ENCODE measurements at regions not wholly inside any gene's neighbourhood (a gene's known extent, or its start where the extent isn't known, plus 50 kb on each side); places are given as distances from the start of the nearest gene placed in this dataset.

DNA sequence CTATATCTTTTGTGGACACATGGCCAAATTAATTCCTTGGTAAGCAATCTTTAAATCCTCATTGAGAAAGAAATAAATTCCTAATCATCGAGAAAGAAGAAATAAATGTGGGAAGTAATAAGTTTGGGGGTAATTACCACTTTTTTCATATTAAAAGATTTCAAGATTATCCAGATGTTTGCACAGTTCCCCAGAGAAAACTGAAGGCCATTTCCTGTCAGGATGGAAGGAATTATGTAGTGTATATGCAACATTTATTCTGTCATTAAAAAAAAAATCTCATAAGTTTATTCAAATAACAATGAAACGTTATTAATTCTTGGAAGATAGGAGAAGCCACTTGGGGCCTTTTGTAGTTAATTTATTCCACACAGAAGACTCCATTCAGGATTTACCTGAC, 385.6 kb upstream of the NR3C2 start:
- no peak for DNase-seq (ENCODE audit: low read depth)

DNA sequence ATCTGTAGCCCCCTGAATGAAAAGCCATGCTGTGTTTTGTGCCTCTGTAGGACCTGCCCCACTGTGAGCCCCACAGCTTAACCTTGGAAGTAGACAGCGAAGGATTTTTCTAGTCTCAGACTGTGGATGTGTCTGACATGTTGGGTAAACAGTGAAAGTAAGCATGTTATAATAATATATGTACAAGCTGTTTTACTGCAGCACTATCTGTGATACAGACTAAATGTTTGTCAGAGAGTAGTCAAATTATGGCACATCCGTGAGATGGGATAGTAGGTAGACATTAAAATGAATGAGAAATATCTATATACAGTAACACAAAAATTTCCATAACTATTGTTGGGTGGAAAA, 381.2 kb upstream of the NR3C2 start:
- no peak for DNase-seq (ENCODE audit: low read depth)
- TF ChIP-seq, protein P1, sequence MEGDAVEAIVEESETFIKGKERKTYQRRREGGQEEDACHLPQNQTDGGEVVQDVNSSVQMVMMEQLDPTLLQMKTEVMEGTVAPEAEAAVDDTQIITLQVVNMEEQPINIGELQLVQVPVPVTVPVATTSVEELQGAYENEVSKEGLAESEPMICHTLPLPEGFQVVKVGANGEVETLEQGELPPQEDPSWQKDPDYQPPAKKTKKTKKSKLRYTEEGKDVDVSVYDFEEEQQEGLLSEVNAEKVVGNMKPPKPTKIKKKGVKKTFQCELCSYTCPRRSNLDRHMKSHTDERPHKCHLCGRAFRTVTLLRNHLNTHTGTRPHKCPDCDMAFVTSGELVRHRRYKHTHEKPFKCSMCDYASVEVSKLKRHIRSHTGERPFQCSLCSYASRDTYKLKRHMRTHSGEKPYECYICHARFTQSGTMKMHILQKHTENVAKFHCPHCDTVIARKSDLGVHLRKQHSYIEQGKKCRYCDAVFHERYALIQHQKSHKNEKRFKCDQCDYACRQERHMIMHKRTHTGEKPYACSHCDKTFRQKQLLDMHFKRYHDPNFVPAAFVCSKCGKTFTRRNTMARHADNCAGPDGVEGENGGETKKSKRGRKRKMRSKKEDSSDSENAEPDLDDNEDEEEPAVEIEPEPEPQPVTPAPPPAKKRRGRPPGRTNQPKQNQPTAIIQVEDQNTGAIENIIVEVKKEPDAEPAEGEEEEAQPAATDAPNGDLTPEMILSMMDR (IDR thresholded peaks at IDR 0.05; ENCODE audit: insufficient read depth, low read depth, low read length) = no peak
- H3K4me3 ChIP-seq (ENCODE audit: low read depth, low read length) = no peak overlapping the region

More for the DNA sequence above, 385.6 kb upstream of the NR3C2 start:
- H3K4me3 ChIP-seq (ENCODE audit: low read depth, low read length) = no peak overlapping the region
- TF ChIP-seq, protein P1 (IDR thresholded peaks at IDR 0.05; ENCODE audit: insufficient read depth, low read depth, low read length) = no peak

DNA sequence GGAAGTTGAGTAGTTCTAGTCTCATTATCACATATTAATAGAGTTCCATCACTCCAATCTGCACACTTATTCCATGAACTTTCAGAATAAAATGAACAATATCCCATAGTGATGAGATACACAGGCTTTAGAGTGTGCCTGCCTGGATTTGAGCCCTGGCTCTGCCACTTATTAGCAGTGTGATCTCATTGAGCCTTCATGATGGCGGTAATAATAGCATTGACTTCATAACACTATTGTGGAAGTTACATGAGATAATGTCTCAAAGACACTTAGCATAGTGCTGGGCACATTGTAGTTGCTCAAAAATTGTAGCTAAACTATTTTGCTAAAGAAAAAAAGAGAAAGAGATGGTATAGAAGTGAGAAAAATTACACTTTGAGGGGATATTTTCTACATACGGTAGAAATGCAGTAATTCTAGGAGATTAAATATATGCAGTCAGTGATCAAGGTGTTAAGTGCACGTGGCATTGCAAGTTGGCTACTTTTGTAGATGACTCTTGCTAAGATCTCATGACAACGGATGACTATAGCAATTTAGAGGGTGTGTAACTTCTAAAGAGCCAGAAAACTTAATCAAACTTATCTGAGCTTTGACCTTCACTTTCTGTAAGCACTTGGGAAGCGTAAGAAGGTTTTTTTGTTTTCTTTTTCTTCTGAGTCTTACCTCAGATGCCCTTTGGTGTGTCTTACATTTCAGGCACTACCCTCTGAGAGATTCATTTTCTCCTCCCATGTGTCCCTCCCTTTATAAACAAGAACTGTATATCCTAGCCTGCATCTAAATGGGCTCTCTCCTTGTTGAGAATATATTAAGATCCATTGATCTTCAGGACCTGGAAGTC, 380.6 kb upstream of the NR3C2 start:
- DNase-seq (ENCODE audit: low read depth) = no peak
- TF ChIP-seq, protein P1 (IDR thresholded peaks at IDR 0.05; ENCODE audit: insufficient read depth, low read depth, low read length) = no peak

DNA sequence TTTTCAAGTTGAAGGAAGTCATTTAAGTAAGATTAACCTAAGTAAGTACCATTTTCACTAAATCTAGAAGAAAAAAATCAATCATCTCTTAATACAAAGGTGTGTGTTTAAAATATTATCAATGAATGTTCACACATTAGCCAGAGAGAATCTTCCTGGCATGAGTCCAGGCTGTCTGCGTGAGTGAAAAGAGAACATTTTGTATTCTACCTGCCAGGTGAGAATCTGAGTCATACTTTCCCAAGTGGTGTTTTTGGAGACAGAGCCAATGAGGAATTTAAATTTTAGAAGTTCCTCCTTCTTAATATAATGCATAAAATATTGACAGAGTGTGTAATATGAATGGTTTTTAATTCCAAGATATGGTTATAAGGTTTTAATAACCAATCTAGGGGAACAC, 371.8 kb upstream of the NR3C2 start:
- no peak overlapping the region for H3K4me3 ChIP-seq (ENCODE audit: low read depth, low read length)
- DNase-seq (ENCODE audit: low read depth) = no peak
- TF ChIP-seq, protein P1 (IDR thresholded peaks at IDR 0.05; ENCODE audit: insufficient read depth, low read depth, low read length) = no peak

More for the DNA sequence above, 380.6 kb upstream of the NR3C2 start:
- H3K4me3 ChIP-seq (ENCODE audit: low read depth, low read length) = no peak overlapping the region

- no peak for DNase-seq (ENCODE audit: low read depth)
- no peak overlapping the region for H3K4me3 ChIP-seq (ENCODE audit: low read depth, low read length)
- TF ChIP-seq, protein P1 (IDR thresholded peaks at IDR 0.05; ENCODE audit: insufficient read depth, low read depth, low read length) = no peak
Measured at GRCh38 chr4:148813289-148813688, 371.1 kb upstream of the NR3C2 start.

DNA sequence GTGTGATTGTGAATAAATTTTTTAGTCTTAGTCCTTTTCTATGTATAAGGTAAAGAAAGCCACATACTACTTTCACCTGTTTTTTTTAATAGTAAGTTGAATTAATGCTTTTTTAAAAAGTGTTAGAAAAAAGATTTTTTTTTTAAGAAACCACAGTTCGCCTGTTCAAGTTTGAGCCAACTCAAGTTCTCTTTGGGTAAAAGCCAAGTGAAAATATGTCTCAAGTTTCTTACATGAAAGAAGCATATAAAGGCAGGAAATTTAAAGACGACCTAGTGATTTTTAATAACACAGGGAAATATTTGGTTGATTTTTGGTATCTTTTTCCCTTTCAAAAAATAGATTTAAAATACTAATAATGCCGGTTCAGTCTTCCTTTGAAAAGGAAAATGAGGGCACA, 369.9 kb upstream of the NR3C2 start:
- TF ChIP-seq, protein P1 (IDR thresholded peaks at IDR 0.05; ENCODE audit: insufficient read depth, low read depth, low read length) = no peak
- H3K4me3 ChIP-seq (ENCODE audit: low read depth, low read length) = no peak overlapping the region
- DNase-seq (ENCODE audit: low read depth) = no peak

DNA sequence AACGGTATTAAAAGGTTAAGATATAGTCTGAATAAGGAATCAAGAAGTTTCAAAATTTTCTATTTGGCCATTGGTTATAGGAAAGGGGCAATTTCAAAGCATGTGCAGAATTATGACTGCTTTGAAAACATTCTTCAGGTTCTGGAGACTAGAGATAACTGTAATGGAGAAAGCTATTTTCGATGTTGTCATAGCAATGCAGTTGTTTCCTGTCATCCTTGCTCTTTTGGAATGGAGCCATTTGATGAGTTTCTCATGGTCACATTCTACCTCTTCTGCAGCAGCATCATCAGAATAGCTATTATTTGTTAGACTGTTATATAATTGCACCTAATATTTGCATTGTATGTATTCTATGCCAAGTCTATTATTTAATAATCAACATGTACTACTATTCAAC, 368.2 kb upstream of the NR3C2 start:
- DNase-seq (ENCODE audit: low read depth) = no peak
- TF ChIP-seq, protein P1 (IDR thresholded peaks at IDR 0.05; ENCODE audit: insufficient read depth, low read depth, low read length) = no peak
- no peak overlapping the region for H3K4me3 ChIP-seq (ENCODE audit: low read depth, low read length)
